OCI-LY7 (cell line): ENCODE measurements at regions not wholly inside any gene's neighbourhood (a gene's known extent, or its start where the extent isn't known, plus 50 kb on each side); places are given as distances from the start of the nearest gene placed in this dataset.
"Not testable (repeated sequence)": the region's sequence is repeated elsewhere in the genome, so short reads cannot be mapped to it uniquely, and the experiment has no call there.

Experiments used
- CTCF ChIP-seq: fragments of 200-600 bp; sonication (generic); conservative IDR thresholded peaks from 2 replicates; pipeline ENCODE4 v1.5.1; 2014; ENCODE audit warnings: mild to moderate bottlenecking, antibody characterized with exemption, low read length, moderate library complexity, mixed read lengths
- EZH2phosphoT487 ChIP-seq: fragments of 200-600 bp; sonication (generic); IDR thresholded peaks from 2 replicates; pipeline ENCODE4 v1.6.1; 2018; ENCODE audit warnings: low read depth, borderline replicate concordance, mild to moderate bottlenecking, mixed run types, antibody characterized with exemption, low read length, moderate library complexity, mixed read lengths

GRCh38 chr12:18840997-18841396, 103.1 kb downstream of the CAPZA3 start:
- TF ChIP-seq CTCF, EZH2phosphoT487: not testable (repeated sequence)
